ENCODE measurements at regions not wholly inside any gene's neighbourhood (a gene's known extent, or its start where the extent isn't known, plus 50 kb on each side); places are given as distances from the start of the nearest gene placed in this dataset.

DNA sequence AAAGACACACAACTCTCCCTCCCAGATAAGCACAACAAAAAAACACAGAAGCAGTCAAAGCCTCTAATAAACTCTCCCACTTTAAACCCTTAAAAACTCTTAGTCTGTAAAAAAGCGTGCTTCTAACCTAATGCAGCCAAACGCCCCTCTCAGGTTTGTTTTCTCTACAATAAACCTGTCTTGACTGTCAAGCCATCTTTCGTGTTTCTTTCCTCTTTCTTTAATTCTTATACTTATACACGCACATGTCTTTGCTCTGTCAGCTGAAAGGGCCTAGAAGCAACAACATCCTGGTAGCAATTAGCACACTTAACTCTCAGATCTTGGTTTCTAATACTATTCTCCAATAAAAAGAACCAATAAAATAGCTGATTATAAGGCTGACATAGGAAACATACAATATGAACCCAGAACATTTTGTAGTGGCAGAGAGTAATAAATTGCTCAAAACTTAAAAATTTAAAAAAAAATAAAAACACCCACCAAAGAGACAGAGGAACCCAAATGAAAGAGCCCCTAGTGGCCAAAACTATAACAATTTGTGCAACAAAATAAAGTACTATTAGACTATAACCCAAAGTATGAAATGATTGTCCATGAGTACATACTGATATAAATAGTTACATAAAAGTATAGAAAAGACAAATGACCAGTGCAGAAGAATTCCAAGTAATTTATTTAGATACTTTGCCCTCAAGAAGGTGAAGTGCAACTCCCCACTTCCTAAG lies 440.4 kb upstream of the ADGRL3 start:
- TF ChIP-seq EP300 (IDR thresholded peaks at IDR 0.05): no peak
- TF ChIP-seq POLR2A (IDR thresholded peaks at IDR 0.05): no peak
- TF ChIP-seq, protein P1, sequence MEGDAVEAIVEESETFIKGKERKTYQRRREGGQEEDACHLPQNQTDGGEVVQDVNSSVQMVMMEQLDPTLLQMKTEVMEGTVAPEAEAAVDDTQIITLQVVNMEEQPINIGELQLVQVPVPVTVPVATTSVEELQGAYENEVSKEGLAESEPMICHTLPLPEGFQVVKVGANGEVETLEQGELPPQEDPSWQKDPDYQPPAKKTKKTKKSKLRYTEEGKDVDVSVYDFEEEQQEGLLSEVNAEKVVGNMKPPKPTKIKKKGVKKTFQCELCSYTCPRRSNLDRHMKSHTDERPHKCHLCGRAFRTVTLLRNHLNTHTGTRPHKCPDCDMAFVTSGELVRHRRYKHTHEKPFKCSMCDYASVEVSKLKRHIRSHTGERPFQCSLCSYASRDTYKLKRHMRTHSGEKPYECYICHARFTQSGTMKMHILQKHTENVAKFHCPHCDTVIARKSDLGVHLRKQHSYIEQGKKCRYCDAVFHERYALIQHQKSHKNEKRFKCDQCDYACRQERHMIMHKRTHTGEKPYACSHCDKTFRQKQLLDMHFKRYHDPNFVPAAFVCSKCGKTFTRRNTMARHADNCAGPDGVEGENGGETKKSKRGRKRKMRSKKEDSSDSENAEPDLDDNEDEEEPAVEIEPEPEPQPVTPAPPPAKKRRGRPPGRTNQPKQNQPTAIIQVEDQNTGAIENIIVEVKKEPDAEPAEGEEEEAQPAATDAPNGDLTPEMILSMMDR (IDR thresholded peaks at IDR 0.05): no peak

Data from sigmoid colon (tissue), 4 donors.